GM12878 (cell line): ENCODE measurements at regions not wholly inside any gene's neighbourhood (a gene's known extent, or its start where the extent isn't known, plus 50 kb on each side); places are given as distances from the start of the nearest gene placed in this dataset.

Experiments used
- ATAC-seq: fragments of 200-7000 bp; cut with Tn5 transposase; 3 replicates; pipeline ENCODE4 v1.9.1; 2020; ENCODE audit warnings: mild to moderate bottlenecking, moderate library complexity
- BruUV-seq: library from RNA; stranded (reverse); fragments of 400-500 nt; replicated peaks from 2 replicates; lab custom pipeline; 2021; lab: Mats Ljungman, UMichigan
- CTCF ChIA-PET: fragments of 300-600 bp; sonication (Branson Sonifier 250); formaldehyde crosslinking; extraction: SDS; loops from one replicate; lab custom pipeline; 2021; ENCODE audit warnings: inconsistent platforms; lab: Yijun Ruan, JAX
- POLR2A ChIA-PET: fragments of 350-600 bp; formaldehyde crosslinking; extraction: SDS; loops from one replicate; lab custom pipeline; 2021; ENCODE audit warnings: inconsistent platforms; lab: Charles Lee
- RAD21 ChIA-PET: fragments of 300-600 bp; sonication (Branson Sonifier 250); formaldehyde crosslinking; loops from one replicate; lab custom pipeline; 2023; ENCODE audit warnings: antibody characterized with exemption; ENCODE audit not compliant: unreplicated experiment; lab: Charles Lee
- SMC1A ChIA-PET: fragments of 300-600 bp; sonication (Branson Sonifier 250); formaldehyde crosslinking; loops from one replicate; lab custom pipeline; 2023; ENCODE audit not compliant: unreplicated experiment, uncharacterized antibody; lab: Charles Lee
- DNase-seq: peaks from one replicate; pipeline ENCODE4 v3.0.0-alpha.2; 2011; ENCODE audit warnings: low read depth, low spot score
- FAIRE-seq: peaks from 3 replicates; lab custom pipeline; 2011; peaks lifted over from hg19 to GRCh38; lab: Jason Lieb, UNC
- H2AFZ ChIP-seq: 2 replicates; pipeline ENCODE4 v1.6.0; 2011; ENCODE audit warnings: low read depth, low read length, control low read depth; ENCODE audit not compliant: control insufficient read depth
- H3K27ac ChIP-seq: 2 replicates; pipeline ENCODE4 v1.5.1; 2011; ENCODE audit warnings: control low read depth; ENCODE audit not compliant: control insufficient read depth, insufficient read depth
- H3K27me3 ChIP-seq, 2 experiments: replicated peaks in 1 of 2; 2 replicates each; pipeline versions ENCODE4 v1.6.0 to v1.6.1; 2011; ENCODE audit warnings: low read length in 1 of 2; ENCODE audit not compliant: control insufficient read depth in 2 of 2, insufficient read depth in 2 of 2
- H3K36me3 ChIP-seq, 2 experiments: 2 replicates each; pipeline ENCODE4 v1.5.1; 2011; ENCODE audit warnings: low read length in 1 of 2; ENCODE audit not compliant: control insufficient read depth in 2 of 2, insufficient read depth in 2 of 2
- H3K4me1 ChIP-seq: 2 replicates; pipeline ENCODE4 v1.6.1; 2011; ENCODE audit warnings: mild to moderate bottlenecking, low read length, moderate library complexity, mixed read lengths; ENCODE audit not compliant: control insufficient read depth, insufficient read depth
- H3K4me2 ChIP-seq: 2 replicates; pipeline ENCODE4 v1.6.0; 2011; ENCODE audit warnings: control low read depth; ENCODE audit not compliant: control insufficient read depth, insufficient read depth
- H3K4me3 ChIP-seq: fragments of 200-600 bp; sonication (generic); 2 replicates; pipeline ENCODE4 v1.5.1; 2016
- H3K79me2 ChIP-seq: 2 replicates; pipeline ENCODE4 v1.6.0; 2011; ENCODE audit warnings: low read length; ENCODE audit not compliant: control insufficient read depth, insufficient read depth
- H3K9ac ChIP-seq: 2 replicates; pipeline ENCODE4 v1.8.0; 2011; ENCODE audit warnings: low read length, control low read depth, mixed read lengths; ENCODE audit not compliant: control insufficient read depth, insufficient read depth
- H3K9me3 ChIP-seq: replicated peaks from 3 replicates; pipeline ENCODE4 v1.5.1; 2011; ENCODE audit warnings: mild to moderate bottlenecking, low read length; ENCODE audit not compliant: control insufficient read depth, insufficient read depth
- H4K20me1 ChIP-seq: 2 replicates; pipeline ENCODE4 v1.6.0; 2011; ENCODE audit not compliant: control insufficient read depth, insufficient read depth
- ATF2 ChIP-seq: IDR thresholded peaks from 2 replicates; pipeline ENCODE4 v1.6.1; 2012; ENCODE audit warnings: low read length, inconsistent platforms
- CHD2 ChIP-seq: IDR thresholded peaks from 2 replicates; pipeline ENCODE4 v1.6.1; 2011; ENCODE audit warnings: low read depth, low read length, improper control_type of control experiment, borderline replicate concordance
- CHD4 ChIP-seq: fragments of 200-600 bp; sonication (generic); IDR thresholded peaks from 2 replicates; pipeline ENCODE4 v1.6.1; 2016; ENCODE audit warnings: mild to moderate bottlenecking
- DPF2 ChIP-seq: fragments of 450-650 bp; IDR thresholded peaks from 2 replicates; pipeline ENCODE4 v1.6.1; 2017; ENCODE audit warnings: mild to moderate bottlenecking
- IKZF1 ChIP-seq: fragments of 450-650 bp; conservative IDR thresholded peaks from 2 replicates; pipeline ENCODE4 v1.6.1; 2017; ENCODE audit warnings: antibody characterized with exemption, mild to moderate bottlenecking
- MEF2B ChIP-seq: fragments of 450-650 bp; IDR thresholded peaks from 2 replicates; pipeline ENCODE4 v1.6.1; 2018; ENCODE audit warnings: mild to moderate bottlenecking, moderate library complexity; ENCODE audit not compliant: partially characterized antibody, poor library complexity, severe bottlenecking
- NFXL1 ChIP-seq: fragments of 450-650 bp; IDR thresholded peaks from 2 replicates; pipeline ENCODE4 v1.6.1; 2017; ENCODE audit warnings: antibody characterized with exemption, mild to moderate bottlenecking, borderline replicate concordance
- NR2F1 ChIP-seq: fragments of 450-650 bp; conservative IDR thresholded peaks from 2 replicates; pipeline ENCODE4 v1.6.1; 2017; ENCODE audit warnings: mild to moderate bottlenecking
- POLR2AphosphoS5 ChIP-seq: IDR thresholded peaks from 2 replicates; pipeline ENCODE4 v1.6.1; 2011; ENCODE audit warnings: mild to moderate bottlenecking, low read length, inconsistent platforms
- POU2F2 ChIP-seq: IDR thresholded peaks from 3 replicates; pipeline ENCODE4 v1.6.1; 2011; ENCODE audit warnings: low read depth, mild to moderate bottlenecking, low read length, borderline replicate concordance
- RBBP5 ChIP-seq: fragments of 200-600 bp; sonication (generic); conservative IDR thresholded peaks from 2 replicates; pipeline ENCODE4 v1.6.1; 2016
- RFX5 ChIP-seq: IDR thresholded peaks from 2 replicates; pipeline ENCODE4 v1.6.1; 2011; ENCODE audit warnings: low read depth, low read length, improper control_type of control experiment
- SIX5 ChIP-seq: IDR thresholded peaks from 2 replicates; pipeline ENCODE4 v1.6.1; 2011; ENCODE audit warnings: mild to moderate bottlenecking, low read depth, low read length, moderate library complexity; ENCODE audit not compliant: severe bottlenecking
- SMARCA5 ChIP-seq: fragments of 450-650 bp; IDR thresholded peaks from 2 replicates; pipeline ENCODE4 v1.6.1; 2017; ENCODE audit warnings: mild to moderate bottlenecking
- SPI1 ChIP-seq: IDR thresholded peaks from 2 replicates; pipeline ENCODE4 v1.6.1; 2011; ENCODE audit warnings: low read depth, mild to moderate bottlenecking, low read length, moderate library complexity, borderline replicate concordance; ENCODE audit not compliant: insufficient read depth
- SREBF1 ChIP-seq: IDR thresholded peaks from 2 replicates; pipeline ENCODE4 v1.6.1; 2012; ENCODE audit warnings: mild to moderate bottlenecking, low read length
- USF1 ChIP-seq: IDR thresholded peaks from 2 replicates; pipeline ENCODE4 v1.6.1; 2011; ENCODE audit warnings: borderline replicate concordance, low read depth, mild to moderate bottlenecking, moderate library complexity, mixed read lengths, low read length; ENCODE audit not compliant: insufficient read depth; ENCODE audit errors: extremely low read length
- WRNIP1 ChIP-seq: IDR thresholded peaks from 2 replicates; pipeline ENCODE4 v1.6.1; 2011; ENCODE audit warnings: low read depth, low read length, improper control_type of control experiment, borderline replicate concordance
- ZNF687 ChIP-seq: fragments of 450-650 bp; IDR thresholded peaks from 2 replicates; pipeline ENCODE4 v1.6.1; 2017; ENCODE audit warnings: mild to moderate bottlenecking, moderate library complexity
- WGBS: methylation state at CpG from one replicate; pipeline ENCODE4 v1.1.6; 2016; ENCODE audit warnings: low lambda C conversion rate; ENCODE audit not compliant: insufficient replicate concordance, insufficient coverage; ENCODE audit errors: missing lambda C conversion rate; 5-methylcytosine and 5-hydroxymethylcytosine counted together
- in situ Hi-C: fragments of 300-500 bp; cut with MboI; formaldehyde crosslinking; loops from 9 replicates; pipeline ENCODE4 v1.14.3; 2018; ENCODE audit warnings: mixed read lengths
- intact Hi-C: fragments of 100-400 bp; cut with micrococcal nuclease; formaldehyde crosslinking; loops from one replicate; pipeline ENCODE4 v1.14.2; 2022; ENCODE audit not compliant: unreplicated experiment

GRCh38 chr11:109197656-109198055 is 224.3 kb upstream of the C11orf87 start:
- no peaks in the 10 kb centered on the region for H3K27me3 ChIP-seq
- no peak overlapping the region for H3K4me3 ChIP-seq
- SMC1A ChIA-PET: no interaction called here
- WGBS: 0% methylated on average over 1 of the region's 1 CpG
- no peaks in the 10 kb centered on the region for H4K20me1 ChIP-seq
- in situ Hi-C loops (no loop called here), intact Hi-C loops (no loop called here)
- ATAC-seq (no peak), FAIRE-seq (no peak)
- H2AFZ ChIP-seq: no peak overlapping the region
- no peak overlapping the region for H3K9ac ChIP-seq
- no peak overlapping the region for H3K27ac ChIP-seq
- no peaks in the 10 kb centered on the region for H3K9me3 ChIP-seq
- BruUV-seq: no TSS peak
- H3K4me1 ChIP-seq: no peaks in the 10 kb centered on the region
- no peak for TF ChIP-seq RFX5
- TF ChIP-seq DPF2: no peak
- TF ChIP-seq ATF2: no peak
- TF ChIP-seq POU2F2: no peak
- TF ChIP-seq CHD4: no peak
- TF ChIP-seq SMARCA5: no peak
- TF ChIP-seq POLR2AphosphoS5: no peak
- TF ChIP-seq NR2F1: no peak
- no peak for TF ChIP-seq MEF2B
- no peak for TF ChIP-seq SIX5
- no peak for TF ChIP-seq IKZF1
- no peak for TF ChIP-seq CHD2
- TF ChIP-seq ZNF687: no peak
- TF ChIP-seq NFXL1: no peak
- TF ChIP-seq WRNIP1: no peak
- TF ChIP-seq USF1: no peak
- no peak for TF ChIP-seq RBBP5
- no peak for TF ChIP-seq SREBF1
- no peak for TF ChIP-seq SPI1
- TF ChIP-seq, all 136 proteins: peak for 0
- ChIA-PET POLR2A (no interaction called here), RAD21 (no interaction called here), CTCF (no interaction called here)
- Histone ChIP-seq H3K4me2 (no peak overlapping the region), H3K36me3 (no peaks in the 10 kb centered on the region), H3K79me2 (no peaks in the 10 kb centered on the region)
- no peak for DNase-seq
